ENCODE measurements at regions not wholly inside any gene's neighbourhood (a gene's known extent, or its start where the extent isn't known, plus 50 kb on each side); places are given as distances from the start of the nearest gene placed in this dataset.

DNA sequence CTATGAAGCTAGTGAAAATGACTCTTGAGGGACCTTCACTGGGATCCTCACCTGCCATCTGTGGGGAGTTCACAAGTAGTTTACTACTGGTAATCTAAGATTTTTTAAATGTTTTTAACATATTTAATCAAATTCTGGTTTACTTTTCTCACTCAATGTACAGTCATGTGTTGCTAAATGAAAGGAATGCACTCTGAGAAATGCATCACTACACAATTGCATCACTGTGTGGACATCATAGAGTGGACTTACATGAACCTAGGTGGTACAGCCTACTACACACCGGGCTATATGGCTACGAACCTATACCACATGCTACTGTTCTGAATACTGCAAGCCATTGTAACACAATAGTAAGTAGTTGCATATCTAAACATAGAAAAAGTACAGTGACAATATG is 528.0 kb downstream of the BCL11A start:
- intact Hi-C loops (cut with micrococcal nuclease; ENCODE audit: unreplicated experiment): no loop called here
- POLR2A ChIA-PET (ENCODE audit: unreplicated experiment): no interaction called here

GRCh38 chr2:60023256-60023985 is 530.0 kb downstream of the BCL11A start:
- Histone ChIP-seq H3K27ac (no peak overlapping the region), H3K4me1 (replicated peaks; ENCODE audit: insufficient read depth) (no peaks in the 10 kb centered on the region), H3K9me3 (ENCODE audit: insufficient read depth, low read depth) (no peaks in the 10 kb centered on the region), H4K20me1 (ENCODE audit: insufficient read depth) (no peaks in the 10 kb centered on the region), H3K27me3 (ENCODE audit: insufficient read depth, low read depth) (no peaks in the 10 kb centered on the region), H2AFZ (no peak overlapping the region), H3K36me3 (ENCODE audit: low read depth) (no peaks in the 10 kb centered on the region), H3K79me2 (ENCODE audit: low read depth) (no peaks in the 10 kb centered on the region), H3K4me3 (no peak overlapping the region), H3F3A (ENCODE audit: insufficient read depth, low read depth) (no peaks in the 10 kb centered on the region), H3K4me2 (no peak overlapping the region), H3K9me2 (ENCODE audit: insufficient read depth) (no peaks in the 10 kb centered on the region)
- no peak for DNase-seq
- intact Hi-C loops (cut with micrococcal nuclease; ENCODE audit: unreplicated experiment): no loop called here
- CTCF ChIA-PET: no interaction called here
- BruUV-seq (replicated peaks): no TSS peak
- TF ChIP-seq EZH2 (IDR thresholded peaks at IDR 0.05; ENCODE audit: low read depth): no peak
- TF ChIP-seq, protein P1, sequence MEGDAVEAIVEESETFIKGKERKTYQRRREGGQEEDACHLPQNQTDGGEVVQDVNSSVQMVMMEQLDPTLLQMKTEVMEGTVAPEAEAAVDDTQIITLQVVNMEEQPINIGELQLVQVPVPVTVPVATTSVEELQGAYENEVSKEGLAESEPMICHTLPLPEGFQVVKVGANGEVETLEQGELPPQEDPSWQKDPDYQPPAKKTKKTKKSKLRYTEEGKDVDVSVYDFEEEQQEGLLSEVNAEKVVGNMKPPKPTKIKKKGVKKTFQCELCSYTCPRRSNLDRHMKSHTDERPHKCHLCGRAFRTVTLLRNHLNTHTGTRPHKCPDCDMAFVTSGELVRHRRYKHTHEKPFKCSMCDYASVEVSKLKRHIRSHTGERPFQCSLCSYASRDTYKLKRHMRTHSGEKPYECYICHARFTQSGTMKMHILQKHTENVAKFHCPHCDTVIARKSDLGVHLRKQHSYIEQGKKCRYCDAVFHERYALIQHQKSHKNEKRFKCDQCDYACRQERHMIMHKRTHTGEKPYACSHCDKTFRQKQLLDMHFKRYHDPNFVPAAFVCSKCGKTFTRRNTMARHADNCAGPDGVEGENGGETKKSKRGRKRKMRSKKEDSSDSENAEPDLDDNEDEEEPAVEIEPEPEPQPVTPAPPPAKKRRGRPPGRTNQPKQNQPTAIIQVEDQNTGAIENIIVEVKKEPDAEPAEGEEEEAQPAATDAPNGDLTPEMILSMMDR (conservative IDR thresholded peaks at IDR 0.05): no peak
- POLR2A ChIA-PET (ENCODE audit: unreplicated experiment): no interaction called here

More for the DNA sequence above, 528.0 kb downstream of the BCL11A start:
- CTCF ChIA-PET: no interaction called here
- Histone ChIP-seq H3K36me3 (ENCODE audit: low read depth) (no peaks in the 10 kb centered on the region), H4K20me1 (ENCODE audit: insufficient read depth) (no peaks in the 10 kb centered on the region), H3K27ac (no peak overlapping the region), H3K9me3 (ENCODE audit: insufficient read depth, low read depth) (no peaks in the 10 kb centered on the region), H3K4me1 (replicated peaks; ENCODE audit: insufficient read depth) (no peaks in the 10 kb centered on the region), H3F3A (ENCODE audit: insufficient read depth, low read depth) (no peaks in the 10 kb centered on the region), H3K27me3 (ENCODE audit: insufficient read depth, low read depth) (no peaks in the 10 kb centered on the region), H3K4me2 (no peak overlapping the region), H3K79me2 (ENCODE audit: low read depth) (no peaks in the 10 kb centered on the region), H2AFZ (no peak overlapping the region), H3K9me2 (ENCODE audit: insufficient read depth) (no peaks in the 10 kb centered on the region), H3K4me3 (no peak overlapping the region)
- BruUV-seq (replicated peaks): no TSS peak
- TF ChIP-seq EZH2 (IDR thresholded peaks at IDR 0.05; ENCODE audit: low read depth): no peak
- TF ChIP-seq, protein P1 (conservative IDR thresholded peaks at IDR 0.05): no peak
- DNase-seq: no peak

DNA sequence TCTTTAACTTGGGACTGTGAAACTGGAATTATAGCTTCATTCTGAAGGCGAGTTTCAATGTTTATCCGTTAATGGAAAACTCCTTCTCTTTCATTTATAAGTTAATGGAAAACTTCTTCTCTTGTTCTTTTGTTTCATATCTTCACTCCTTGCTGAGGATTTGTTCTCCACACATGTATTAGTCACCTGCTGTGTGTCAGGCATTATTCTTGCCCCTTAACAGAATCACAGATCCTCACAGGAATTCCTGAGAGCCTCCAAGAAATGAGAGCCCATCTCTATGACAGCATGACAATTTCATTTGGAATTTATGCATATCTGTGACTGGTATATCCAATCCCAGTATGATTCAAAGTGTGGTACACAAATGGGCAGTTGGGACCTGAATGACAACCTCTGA is 545.8 kb downstream of the BCL11A start:
- Histone ChIP-seq H3K4me1 (replicated peaks; ENCODE audit: insufficient read depth) (no peaks in the 10 kb centered on the region), H4K20me1 (ENCODE audit: insufficient read depth) (no peaks in the 10 kb centered on the region), H3K79me2 (ENCODE audit: low read depth) (no peaks in the 10 kb centered on the region), H2AFZ (no peak overlapping the region), H3K9me3 (ENCODE audit: insufficient read depth, low read depth) (0 out of 2 replicates have a peak, but pooled peaks cover 4% of the 10 kb centered on the region), H3K9me2 (ENCODE audit: insufficient read depth) (no peaks in the 10 kb centered on the region), H3K4me2 (no peak overlapping the region), H3K36me3 (ENCODE audit: low read depth) (no peaks in the 10 kb centered on the region), H3F3A (ENCODE audit: insufficient read depth, low read depth) (no peaks in the 10 kb centered on the region), H3K4me3 (no peak overlapping the region), H3K27ac (no peak overlapping the region), H3K27me3 (ENCODE audit: insufficient read depth, low read depth) (0 out of 2 replicates have a peak, but pooled peaks cover 5% of the 10 kb centered on the region)
- no peak for TF ChIP-seq EZH2 (IDR thresholded peaks at IDR 0.05; ENCODE audit: low read depth)
- TF ChIP-seq, protein P1 (conservative IDR thresholded peaks at IDR 0.05): no peak
- ChIA-PET CTCF (no interaction called here), POLR2A (ENCODE audit: unreplicated experiment) (no interaction called here)
- no peak for DNase-seq
- intact Hi-C loops (cut with micrococcal nuclease; ENCODE audit: unreplicated experiment): no loop called here
- no TSS peak for BruUV-seq (replicated peaks)

All from PC-9 (cell line).